Sigmoid colon (tissue), 4 donors: ENCODE measurements at regions not wholly inside any gene's neighbourhood (a gene's known extent, or its start where the extent isn't known, plus 50 kb on each side); places are given as distances from the start of the nearest gene placed in this dataset.

Experiments
- CTCF ChIP-seq, 4 experiments: fragments of 450-650 bp in 3 of 4; fragments of 200-600 bp in 1 of 4; IDR thresholded peaks; one replicate each; pipeline ENCODE4 v1.5.1; 2016 to 2019; ENCODE audit warnings: antibody characterized with exemption in 4 of 4, mild to moderate bottlenecking in 3 of 4, moderate library complexity in 2 of 4
- EP300 ChIP-seq, 4 donors: sonication (generic); formaldehyde crosslinking; IDR thresholded peaks; one replicate each; pipeline ENCODE4 v1.6.1; 2017; ENCODE audit warnings: antibody characterized with exemption in 4 of 4
- POLR2A ChIP-seq, 2 donors: fragments of 450-650 bp; IDR thresholded peaks; one replicate each; pipeline ENCODE4 v1.6.1; 2016; ENCODE audit warnings: antibody characterized with exemption in 2 of 2, mild to moderate bottlenecking in 2 of 2, moderate library complexity in 2 of 2
- POLR2AphosphoS5 ChIP-seq, 4 donors: sonication (generic); formaldehyde crosslinking; IDR thresholded peaks; one replicate each; pipeline ENCODE4 v1.6.1; 2017; ENCODE audit warnings: antibody characterized with exemption in 4 of 4

- no peak for TF ChIP-seq POLR2A (IDR thresholded peaks at IDR 0.05)
- no peak for TF ChIP-seq CTCF (IDR thresholded peaks at IDR 0.05)
- no peak for TF ChIP-seq EP300 (IDR thresholded peaks at IDR 0.05)
- TF ChIP-seq POLR2AphosphoS5 (IDR thresholded peaks at IDR 0.05): no peak
Observed at GRCh38 chr2:120520454-120520853, 174.5 kb downstream of the INHBB start.
